Heart right ventricle (tissue), 16 donors: ENCODE measurements at regions not wholly inside any gene's neighbourhood (a gene's known extent, or its start where the extent isn't known, plus 50 kb on each side); places are given as distances from the start of the nearest gene placed in this dataset.
A peak's percentile ranks its signal among the peaks of the same experiment; 100 is the strongest.
"Not testable (repeated sequence)": the region's sequence is repeated elsewhere in the genome, so short reads cannot be mapped to it uniquely, and the experiment has no call there.

ENCODE experiments used
- ATAC-seq, 8 donors: fragments of 200-7000 bp; cut with Tn5 transposase; one replicate each; pipeline ENCODE4 v1.9.1; 2020; ENCODE audit warnings: mild to moderate bottlenecking in 8 of 8, moderate library complexity in 8 of 8, moderate number of reproducible peaks in 1 of 8
- DNase-seq, 2 donors: peaks; one replicate each; pipeline ENCODE4 v3.0.0-alpha.2; 2020
- H3K27ac ChIP-seq, 10 donors: fragments of 200-600 bp; sonication (generic) in 2 of 10; one replicate each; pipeline versions ENCODE4 v1.5.0 to v1.8.0; 2020 to 2022; ENCODE audit warnings: mild to moderate bottlenecking in 3 of 10
- H3K27me3 ChIP-seq, 7 donors: fragments of 200-600 bp; one replicate each; pipeline ENCODE4 v1.8.0; 2021 to 2022; ENCODE audit warnings: mild to moderate bottlenecking in 2 of 7
- H3K36me3 ChIP-seq, 9 donors: fragments of 200-600 bp; sonication (generic) in 1 of 9; one replicate each; pipeline versions ENCODE4 v1.5.0 to v1.8.0; 2020 to 2022; ENCODE audit warnings: mild to moderate bottlenecking in 2 of 9
- H3K4me1 ChIP-seq, 9 donors: fragments of 200-600 bp; sonication (generic) in 1 of 9; one replicate each; pipeline versions ENCODE4 v1.5.0 to v1.8.0; 2020 to 2022; ENCODE audit warnings: mild to moderate bottlenecking in 4 of 9
- H3K4me3 ChIP-seq, 10 donors: fragments of 200-600 bp; sonication (generic) in 2 of 10; one replicate each; pipeline versions ENCODE4 v1.5.0 to v1.8.0; 2020 to 2022; ENCODE audit warnings: mild to moderate bottlenecking in 7 of 10, moderate library complexity in 2 of 10
- H3K9me3 ChIP-seq, 11 donors: fragments of 200-600 bp in 10 of 11; sonication (generic) in 2 of 11; one replicate each; pipeline versions ENCODE4 v1.5.0 to v1.8.0; 2013 to 2022; ENCODE audit warnings: mild to moderate bottlenecking in 2 of 11, control low read depth in 1 of 11, moderate library complexity in 1 of 11
- CTCF ChIP-seq, 9 donors: fragments of 200-600 bp; sonication (generic) in 2 of 9; IDR thresholded peaks; one replicate each; pipeline versions ENCODE4 v1.5.0 to v1.8.0; 2021 to 2022; ENCODE audit warnings: antibody characterized with exemption in 9 of 9, mild to moderate bottlenecking in 5 of 9, moderate library complexity in 1 of 9
- WGBS, 2 donors: extraction: QIAGEN DNeasy Blood & Tissue Kit; methylation state at CpG; one replicate each; pipeline ENCODE4 v1.1.7; 2013; ENCODE audit warnings: inconsistent platforms in 1 of 2; 5-methylcytosine and 5-hydroxymethylcytosine counted together
- intact Hi-C, 10 donors: fragments of 100-400 bp; cut with DNase I; formaldehyde crosslinking; loops; one replicate each; pipeline versions ENCODE4 v1.11.1 to v1.14.2; 2022
- donor health status: Arrhythmogenic right ventricular cardiomyopathy.
- donor health status: ischemic (EF 13 %, LVEDD 7.1; RV severe dilation, severe dysfunction).
- donor health status: healthy with polysubstance abuse.
- donor health status: DM: no; HTN: yes; CAD: no.
- donor health status: DM: no; HTN: no; CAD: no.
- donor health status: ischemic (EF 25% LVEDD 6.9; RV normal size, moderate dysfunction).
- donor health status: ischemic (EF 25% LVEDD 5.7; RV mildly dilated, moderate dysfunction).
- donor health status: healthy.
- donor health status: DM: yes; HTN: yes; CAD: no.
- donor health status: Ischemic cardiomyopathy.
- donor health status: ischemic (EF 35%, LVEDD 5.7; RV mildly dilated, moderate dysfunction).
- donor health status: nonischemic (EF 11% LVEDD 7.7; RV severe dilation, severe dysfunction).
- donor health status: DM: yes; HTN: yes; CAD: no.
- donor health status: PGD.
- donor health status: ischemic (EF 29% LVEDD 5.4; RV normal size, mild dysfunction).
- donor health status: nonischemic (EF 23%, LVEDD 6.1; RV moderate dilation, normal function).

GRCh38 chr3:145251311-145251710 lies 909.7 kb downstream of the PLOD2 start:
- no peak overlapping the region for H3K4me3 ChIP-seq
- H3K9me3 ChIP-seq, result peaks cover 0 to 53% (median 21%) of the 10 kb centered on the region in 11 donors
- no peak for DNase-seq
- H3K27ac ChIP-seq, result no peak overlapping the region
- no peaks in the 10 kb centered on the region for H3K4me1 ChIP-seq
- no peaks in the 10 kb centered on the region for H3K27me3 ChIP-seq
- WGBS, 2 donors, result 60 to 76% methylated on average over 1 of the region's 1 CpG
- intact Hi-C loops, result no loop called here
- no peak for ATAC-seq
- no peak for TF ChIP-seq CTCF (IDR thresholded peaks at IDR 0.05)
- H3K36me3 ChIP-seq, result no peaks in the 10 kb centered on the region

- not testable (repeated sequence) for DNase-seq
Measured at GRCh38 chr3:145257967-145258366, 903.0 kb downstream of the PLOD2 start.

GRCh38 chr3:145259166-145259880 lies 901.7 kb downstream of the PLOD2 start:
- 68 to 72% methylated on average over 3 of the region's 3 CpGs for WGBS, 2 donors
- TF ChIP-seq CTCF (IDR thresholded peaks at IDR 0.05), result no peak
- H3K36me3 ChIP-seq, result no peaks in the 10 kb centered on the region
- no peaks in the 10 kb centered on the region for H3K27me3 ChIP-seq
- no peaks in the 10 kb centered on the region for H3K4me1 ChIP-seq
- DNase-seq (no peak), ATAC-seq (peak in 1 of 8 donors; percentile 35)
- H3K4me3 ChIP-seq, result no peak overlapping the region
- peak overlapping the region in 3 of 10 donors; percentile 9 to 21 (median 14) for H3K27ac ChIP-seq
- H3K9me3 ChIP-seq, result peaks cover 0 to 13% (median 0%) of the 10 kb centered on the region in 11 donors
- intact Hi-C loops, result no loop called here

More at GRCh38 chr3:145257967-145258366, 903.0 kb downstream of the PLOD2 start:
- ATAC-seq, H3K27me3 ChIP-seq, H3K27ac ChIP-seq, intact Hi-C loops, H3K36me3 ChIP-seq, H3K4me1 ChIP-seq, H3K4me3 ChIP-seq: not testable (repeated sequence)
- peaks cover 0 to 13% (median 0%) of the 10 kb centered on the region in 11 donors for H3K9me3 ChIP-seq
- WGBS, 2 donors, result 89 to 91% methylated on average over 12 of the region's 12 CpGs

- 89 to 100% methylated on average over 1 of the region's 1 CpG for WGBS, 2 donors
Measured at GRCh38 chr3:145263458-145263857, 897.5 kb downstream of the PLOD2 start.

GRCh38 chr3:145266368-145266767 lies 894.6 kb downstream of the PLOD2 start:
- no peaks in the 10 kb centered on the region for H3K36me3 ChIP-seq
- intact Hi-C loops, result no loop called here
- DNase-seq, result no peak
- ATAC-seq, result no peak
- no peak overlapping the region for H3K27ac ChIP-seq
- H3K27me3 ChIP-seq, result no peaks in the 10 kb centered on the region
- H3K9me3 ChIP-seq, result peaks cover 0 to 17% (median 4%) of the 10 kb centered on the region in 11 donors
- no peak overlapping the region for H3K4me3 ChIP-seq
- WGBS, 2 donors, result 65 to 66% methylated on average over 6 of the region's 6 CpGs
- no peaks in the 10 kb centered on the region for H3K4me1 ChIP-seq
- TF ChIP-seq CTCF (IDR thresholded peaks at IDR 0.05), result no peak

More at GRCh38 chr3:145263458-145263857, 897.5 kb downstream of the PLOD2 start:
- H3K36me3 ChIP-seq, ATAC-seq, H3K4me3 ChIP-seq, H3K27me3 ChIP-seq, H3K4me1 ChIP-seq, intact Hi-C loops, H3K27ac ChIP-seq, DNase-seq: not testable (repeated sequence)
- H3K9me3 ChIP-seq, result peaks cover 0 to 19% (median 4%) of the 10 kb centered on the region in 11 donors
